Kidney (tissue), 13 donors: ENCODE measurements at regions not wholly inside any gene's neighbourhood (a gene's known extent, or its start where the extent isn't known, plus 50 kb on each side); places are given as distances from the start of the nearest gene placed in this dataset.

Experiments
- DNase-seq, 5 donors: peaks; one replicate each; pipeline ENCODE4 v3.0.0-alpha.2; 2013 to 2020
- FAIRE-seq: peaks from 2 replicates; lab custom pipeline; 2012; peaks lifted over from hg19 to GRCh38; lab: Jason Lieb, UNC
- H3K27ac ChIP-seq, 2 donors: one replicate each; pipeline ENCODE4 v1.7.0; 2013; ENCODE audit warnings: low read depth in 2 of 2, low read length in 2 of 2, inconsistent platforms in 1 of 2
- H3K27me3 ChIP-seq: one replicate; pipeline ENCODE4 v1.7.1; 2013; ENCODE audit warnings: low read length, inconsistent platforms; ENCODE audit not compliant: control insufficient read depth, insufficient read depth
- H3K36me3 ChIP-seq, 3 donors: one replicate each; pipeline versions ENCODE4 v1.7.0 to v1.7.1; 2013; ENCODE audit warnings: low read length in 3 of 3, control low read depth in 1 of 3, inconsistent platforms in 1 of 3; ENCODE audit not compliant: insufficient read depth in 3 of 3, control insufficient read depth in 2 of 3
- H3K4me1 ChIP-seq, 3 donors: one replicate each; pipeline versions ENCODE4 v1.7.0 to v1.7.1; 2013; ENCODE audit warnings: low read length in 3 of 3, inconsistent platforms in 1 of 3, low read depth in 1 of 3; ENCODE audit not compliant: control insufficient read depth in 2 of 3, insufficient read depth in 2 of 3
- H3K4me3 ChIP-seq, 3 donors: one replicate each; pipeline versions ENCODE4 v1.7.0 to v1.8.1; 2013; ENCODE audit warnings: low read length in 3 of 3, control low read depth in 1 of 3, inconsistent platforms in 1 of 3
- H3K9ac ChIP-seq, 3 donors: one replicate each; pipeline versions ENCODE4 v1.7.0 to v1.7.1; 2013; ENCODE audit warnings: low read length in 3 of 3, control low read depth in 1 of 3, inconsistent platforms in 1 of 3
- H3K9me3 ChIP-seq, 3 donors: one replicate each; pipeline versions ENCODE4 v1.7.0 to v1.7.1; 2013; ENCODE audit warnings: low read length in 3 of 3, control low read depth in 1 of 3, inconsistent platforms in 1 of 3; ENCODE audit not compliant: control insufficient read depth in 2 of 3, insufficient read depth in 1 of 3
- CTCF ChIP-seq: IDR thresholded peaks from 3 replicates; pipeline ENCODE4 v1.5.1; 2012; ENCODE audit warnings: mild to moderate bottlenecking, moderate library complexity, borderline replicate concordance; ENCODE audit not compliant: insufficient read depth; ENCODE audit errors: extremely low read depth
- intact Hi-C: fragments of 100-400 bp; cut with DNase I; formaldehyde crosslinking; loops from one replicate; pipeline ENCODE4 v1.11.1; 2022
- donor health status: control.
- donor health status: control.
- donor health status: control.
- donor health status: control.
- donor health status: control.
- donor health status: DM: yes; HTN: yes; CAD: no.
- donor health status: Normal renal cell carcinoma (clear cell type).

GRCh38 chr11:111067994-111068393 lies 177.5 kb upstream of the POU2AF2 start:
- Histone ChIP-seq H3K9me3 (peaks cover 0 to 8% (median 0%) of the 10 kb centered on the region in 3 donors), H3K27me3 (no peaks in the 10 kb centered on the region), H3K4me1 (no peaks in the 10 kb centered on the region), H3K36me3 (no peaks in the 10 kb centered on the region), H3K27ac (no peak overlapping the region), H3K9ac (no peak overlapping the region), H3K4me3 (no peak overlapping the region)
- FAIRE-seq (no peak), DNase-seq (no peak)
- TF ChIP-seq CTCF = no peak
- intact Hi-C loops = no loop called here

DNA sequence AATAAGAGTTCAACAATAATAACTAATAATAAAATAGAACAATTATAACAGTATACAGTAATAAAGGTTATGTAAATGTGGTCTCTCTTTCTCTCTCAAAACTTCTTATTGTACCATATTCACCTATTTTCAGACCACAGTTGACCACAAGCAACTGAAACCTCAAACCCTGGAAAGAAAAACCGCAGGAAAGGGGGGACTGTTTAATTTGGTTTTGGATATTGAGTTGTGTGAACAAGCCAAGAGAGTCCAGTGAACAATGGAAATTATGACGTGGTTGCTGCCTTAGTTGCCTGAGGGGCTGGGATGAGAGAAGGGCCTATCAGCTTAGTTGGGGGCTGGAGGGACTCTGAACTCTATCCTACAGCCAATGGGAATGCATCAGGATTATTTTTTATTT lies 178.7 kb upstream of the POU2AF2 start:
- FAIRE-seq = no peak
- intact Hi-C loops = no loop called here

DNA sequence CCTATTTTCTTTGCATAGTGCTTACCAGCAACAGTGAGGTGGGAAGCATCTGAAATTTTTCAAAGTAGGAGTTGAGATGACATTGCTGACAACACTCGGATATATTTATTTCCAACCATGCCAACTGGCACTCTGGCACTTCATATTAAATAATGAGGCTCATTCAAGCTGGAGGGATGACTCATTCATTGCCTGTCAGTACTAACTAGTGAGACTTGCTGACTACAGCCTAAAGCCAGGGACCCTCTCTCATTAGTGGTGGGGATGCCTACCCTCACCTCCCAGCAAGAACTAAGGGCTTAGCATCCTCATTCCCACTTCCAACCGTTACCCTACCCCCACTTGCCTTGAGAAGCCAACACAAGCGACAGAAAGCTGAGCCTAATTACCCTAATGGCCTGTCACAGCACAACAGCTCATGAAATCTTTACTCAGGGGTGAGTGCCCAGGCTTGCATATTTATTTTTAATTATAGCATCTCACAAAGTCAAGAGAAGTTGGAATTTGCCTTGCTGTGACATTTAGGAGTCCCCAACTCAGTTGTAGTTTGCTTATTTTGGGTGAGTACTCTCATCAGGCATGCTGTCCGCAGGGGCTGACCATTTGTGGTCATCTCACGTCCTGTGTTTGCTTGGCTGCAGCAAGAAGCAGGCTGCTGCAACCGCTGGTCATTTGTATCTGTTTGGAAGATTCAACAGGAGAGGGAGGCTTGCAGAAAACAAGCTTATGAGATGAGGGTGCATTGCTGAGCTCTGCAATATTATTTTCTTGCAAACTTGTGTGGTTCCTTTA lies 181.6 kb upstream of the POU2AF2 start:
- FAIRE-seq = no peak
- peak in 1 of 5 donors; percentile 78 for DNase-seq
- intact Hi-C loops = no loop called here
- Histone ChIP-seq H3K27ac (no peak overlapping the region), H3K9ac (no peak overlapping the region), H3K4me3 (no peak overlapping the region), H3K4me1 (no peaks in the 10 kb centered on the region), H3K27me3 (no peaks in the 10 kb centered on the region), H3K9me3 (peaks cover 0 to 8% (median 0%) of the 10 kb centered on the region in 3 donors), H3K36me3 (no peaks in the 10 kb centered on the region)
- TF ChIP-seq CTCF = no peak

More for the DNA sequence above, 178.7 kb upstream of the POU2AF2 start:
- DNase-seq = no peak
- no peak for TF ChIP-seq CTCF
- Histone ChIP-seq H3K9ac (no peak overlapping the region), H3K27ac (no peak overlapping the region), H3K4me1 (no peaks in the 10 kb centered on the region), H3K27me3 (no peaks in the 10 kb centered on the region), H3K36me3 (no peaks in the 10 kb centered on the region), H3K9me3 (peaks cover 0 to 8% (median 0%) of the 10 kb centered on the region in 3 donors), H3K4me3 (no peak overlapping the region)
